Activated CD4-positive, CD25-positive, alpha-beta regulatory T cell treated with anti-CD3 and anti-CD28 coated beads, Interleukin-2, amount 50 U/mL, for 24 hours (primary cell): ENCODE measurements at regions not wholly inside any gene's neighbourhood (a gene's known extent, or its start where the extent isn't known, plus 50 kb on each side); places are given as distances from the start of the nearest gene placed in this dataset.
"Not testable (repeated sequence)": the region's sequence is repeated elsewhere in the genome, so short reads cannot be mapped to it uniquely, and the experiment has no call there.

ENCODE experiments used
- ATAC-seq, 2 donors: fragments of 150-1000 bp; cut with Tn5 transposase; one replicate each; pipeline ENCODE4 v1.10.0; 2021; ENCODE audit warnings: mild to moderate bottlenecking in 1 of 2, moderate library complexity in 1 of 2

- peak; percentile 71 to 76 for ATAC-seq
Observed at GRCh38 chr14:106228541-106229158, 702.3 kb downstream of the TMEM121 start.

GRCh38 chr14:106230071-106230470, 703.7 kb downstream of the TMEM121 start:
- no peak for ATAC-seq

- not testable (repeated sequence) for ATAC-seq
Observed at GRCh38 chr14:106233191-106233590, 706.8 kb downstream of the TMEM121 start.

GRCh38 chr14:106234525-106235254, 708.3 kb downstream of the TMEM121 start:
- not testable (repeated sequence) for ATAC-seq

GRCh38 chr14:106235356-106236159, 709.2 kb downstream of the TMEM121 start:
- no peak for ATAC-seq

GRCh38 chr14:106248321-106249192, 722.2 kb downstream of the TMEM121 start:
- ATAC-seq, result no peak

- ATAC-seq, result not testable (repeated sequence)
Observed at GRCh38 chr14:106253995-106254394, 727.6 kb downstream of the TMEM121 start.

GRCh38 chr14:106257569-106257994, 731.2 kb downstream of the TMEM121 start:
- not testable (repeated sequence) for ATAC-seq

GRCh38 chr14:106268013-106268727, 741.8 kb downstream of the TMEM121 start:
- peak; percentile 53 to 71 for ATAC-seq

GRCh38 chr14:106269029-106269428, 742.6 kb downstream of the TMEM121 start:
- no peak for ATAC-seq

- ATAC-seq, result no peak
Observed at GRCh38 chr14:106269451-106270204, 743.2 kb downstream of the TMEM121 start.

GRCh38 chr14:106270476-106271121, 744.2 kb downstream of the TMEM121 start:
- ATAC-seq, result not testable (repeated sequence)

GRCh38 chr14:106276326-106277267, 750.2 kb downstream of the TMEM121 start:
- ATAC-seq, result no peak

- ATAC-seq, result no peak
Observed at GRCh38 chr14:106277503-106277902, 751.1 kb downstream of the TMEM121 start.

- no peak for ATAC-seq
Observed at GRCh38 chr14:106280876-106281275, 754.5 kb downstream of the TMEM121 start.

- no peak for ATAC-seq
Observed at GRCh38 chr14:106286697-106287290, 760.4 kb downstream of the TMEM121 start.

- no peak for ATAC-seq
Observed at GRCh38 chr14:106287506-106287905, 761.1 kb downstream of the TMEM121 start.

GRCh38 chr14:106291626-106292025, 765.2 kb downstream of the TMEM121 start:
- ATAC-seq, result no peak

GRCh38 chr14:106294324-106294723, 767.9 kb downstream of the TMEM121 start:
- ATAC-seq, result no peak
